CD8-positive, alpha-beta memory T cell (primary cell): ENCODE measurements at regions not wholly inside any gene's neighbourhood (a gene's known extent, or its start where the extent isn't known, plus 50 kb on each side); places are given as distances from the start of the nearest gene placed in this dataset.
"Not testable (repeated sequence)": the region's sequence is repeated elsewhere in the genome, so short reads cannot be mapped to it uniquely, and the experiment has no call there.

ENCODE experiments used
- CTCF ChIA-PET: fragments of 350-600 bp; sonication (Branson Sonifier 250); formaldehyde crosslinking; loops from one replicate; lab custom pipeline; 2021; ENCODE audit warnings: antibody characterized with exemption; lab: Charles Lee
- POLR2A ChIA-PET: fragments of 350-600 bp; sonication (Branson Sonifier 250); formaldehyde crosslinking; loops from one replicate; lab custom pipeline; 2021; ENCODE audit warnings: antibody characterized with exemption; lab: Charles Lee
- DNase-seq, 5 donors: peaks; one replicate each; pipeline versions ENCODE4 v3.0.0 to v3.0.0-alpha.2; 2020 to 2022; ENCODE audit warnings: mixed read lengths in 1 of 5
- H3K27ac ChIP-seq: one replicate; pipeline ENCODE4 v1.7.0; 2013; ENCODE audit warnings: low read depth, mild to moderate bottlenecking, low read length, moderate library complexity
- H3K27me3 ChIP-seq: 2 replicates; pipeline ENCODE4 v1.7.0; 2013; ENCODE audit warnings: low read length, mild to moderate bottlenecking; ENCODE audit not compliant: insufficient read depth, poor library complexity, severe bottlenecking
- H3K36me3 ChIP-seq: 2 replicates; pipeline ENCODE4 v1.7.0; 2013; ENCODE audit warnings: mild to moderate bottlenecking, low read length, moderate library complexity; ENCODE audit not compliant: insufficient read depth
- H3K4me1 ChIP-seq: 2 replicates; pipeline ENCODE4 v1.7.0; 2013; ENCODE audit warnings: mild to moderate bottlenecking, low read length, moderate library complexity; ENCODE audit not compliant: insufficient read depth
- H3K4me3 ChIP-seq: 2 replicates; pipeline ENCODE4 v1.7.0; 2013; ENCODE audit warnings: mild to moderate bottlenecking, low read length
- H3K9me3 ChIP-seq: 2 replicates; pipeline ENCODE4 v1.7.0; 2013; ENCODE audit warnings: mild to moderate bottlenecking, low read length
- H3K27ac Mint-ChIP-seq, 8 donors: one replicate each; pipeline ENCODE4 v1.8.0; 2020 to 2021; ENCODE audit warnings: mixed read lengths in 8 of 8, mild to moderate bottlenecking in 6 of 8, inconsistent platforms in 3 of 8, moderate library complexity in 3 of 8
- H3K27me3 Mint-ChIP-seq, 2 donors: one replicate each; pipeline ENCODE4 v1.8.0; 2020 to 2021; ENCODE audit warnings: mixed read lengths in 2 of 2, mild to moderate bottlenecking in 1 of 2, moderate library complexity in 1 of 2
- H3K36me3 Mint-ChIP-seq, 3 donors: one replicate each; pipeline ENCODE4 v1.8.0; 2020 to 2021; ENCODE audit warnings: mixed read lengths in 3 of 3, inconsistent platforms in 1 of 3, mild to moderate bottlenecking in 1 of 3
- H3K4me1 Mint-ChIP-seq, 3 donors: one replicate each; pipeline ENCODE4 v1.8.0; 2020 to 2021; ENCODE audit warnings: mixed read lengths in 3 of 3, inconsistent platforms in 1 of 3, mild to moderate bottlenecking in 1 of 3
- H3K4me3 Mint-ChIP-seq, 7 donors: one replicate each; pipeline ENCODE4 v1.8.0; 2020 to 2021; ENCODE audit warnings: mixed read lengths in 7 of 7, mild to moderate bottlenecking in 6 of 7, moderate library complexity in 4 of 7, inconsistent platforms in 2 of 7
- H3K9me3 Mint-ChIP-seq, 5 donors: one replicate each; pipeline ENCODE4 v1.8.0; 2020 to 2022; ENCODE audit warnings: mixed read lengths in 5 of 5, mild to moderate bottlenecking in 3 of 5, moderate library complexity in 2 of 5, inconsistent platforms in 1 of 5

- Histone ChIP-seq H3K4me1 (no peaks in the 10 kb centered on the region), H3K27ac (no peak overlapping the region), H3K36me3 (no peaks in the 10 kb centered on the region), H3K4me3 (no peak overlapping the region), H3K27me3 (no peaks in the 10 kb centered on the region), H3K9me3 (no peaks in the 10 kb centered on the region)
- no peaks in the 10 kb centered on the region for H3K36me3 Mint-ChIP-seq
- POLR2A ChIA-PET, result no interaction called here
- no peak for DNase-seq
- H3K4me3 Mint-ChIP-seq, result no peak overlapping the region
- no peaks in the 10 kb centered on the region for H3K4me1 Mint-ChIP-seq
- peaks cover 9 to 22% of the 10 kb centered on the region in 2 donors for H3K27me3 Mint-ChIP-seq
- CTCF ChIA-PET, result no interaction called here
- H3K27ac Mint-ChIP-seq, result no peak overlapping the region
- no peaks in the 10 kb centered on the region for H3K9me3 Mint-ChIP-seq
Observed at GRCh38 chr20:59485576-59486454, 118.5 kb upstream of the PHACTR3 start.

GRCh38 chr20:59488459-59488858 is 115.9 kb upstream of the PHACTR3 start:
- not testable (repeated sequence) for H3K27ac Mint-ChIP-seq

GRCh38 chr20:59490196-59491004 is 113.9 kb upstream of the PHACTR3 start:
- H3K27ac Mint-ChIP-seq, H3K36me3 Mint-ChIP-seq, H3K4me1 Mint-ChIP-seq, H3K4me3 ChIP-seq, H3K9me3 ChIP-seq, H3K9me3 Mint-ChIP-seq, POLR2A ChIA-PET, H3K4me1 ChIP-seq, H3K36me3 ChIP-seq, DNase-seq, CTCF ChIA-PET, H3K27me3 ChIP-seq, H3K27ac ChIP-seq, H3K4me3 Mint-ChIP-seq: not testable (repeated sequence)
- peaks cover 9 to 20% of the 10 kb centered on the region in 2 donors for H3K27me3 Mint-ChIP-seq

More at GRCh38 chr20:59488459-59488858, 115.9 kb upstream of the PHACTR3 start:
- H3K4me3 Mint-ChIP-seq, H3K4me1 Mint-ChIP-seq, H3K9me3 Mint-ChIP-seq, H3K36me3 ChIP-seq, DNase-seq, H3K27ac ChIP-seq, CTCF ChIA-PET, H3K4me3 ChIP-seq, POLR2A ChIA-PET, H3K36me3 Mint-ChIP-seq, H3K9me3 ChIP-seq, H3K4me1 ChIP-seq, H3K27me3 ChIP-seq: not testable (repeated sequence)
- peaks cover 5 to 14% of the 10 kb centered on the region in 2 donors for H3K27me3 Mint-ChIP-seq

- CTCF ChIA-PET, result no interaction called here
Observed at GRCh38 chr20:59491884-59492283, 112.5 kb upstream of the PHACTR3 start.

GRCh38 chr20:59493926-59494325 is 110.4 kb upstream of the PHACTR3 start:
- ChIA-PET CTCF (no interaction called here), POLR2A (no interaction called here)
- Mint-ChIP-seq H3K27me3 (peaks cover 14 to 45% of the 10 kb centered on the region in 2 donors), H3K36me3 (no peaks in the 10 kb centered on the region), H3K4me1 (no peaks in the 10 kb centered on the region), H3K27ac (no peak overlapping the region), H3K9me3 (no peaks in the 10 kb centered on the region), H3K4me3 (no peak overlapping the region)
- DNase-seq, result no peak
- Histone ChIP-seq H3K27me3 (peaks cover 10% of the 10 kb centered on the region), H3K36me3 (no peaks in the 10 kb centered on the region), H3K9me3 (no peaks in the 10 kb centered on the region), H3K27ac (no peak overlapping the region), H3K4me1 (no peaks in the 10 kb centered on the region), H3K4me3 (no peak overlapping the region)

More at GRCh38 chr20:59491884-59492283, 112.5 kb upstream of the PHACTR3 start:
- Histone ChIP-seq H3K4me1 (no peaks in the 10 kb centered on the region), H3K27ac (no peak overlapping the region), H3K4me3 (no peak overlapping the region), H3K27me3 (peaks cover 10% of the 10 kb centered on the region), H3K9me3 (no peaks in the 10 kb centered on the region), H3K36me3 (no peaks in the 10 kb centered on the region)
- Mint-ChIP-seq H3K4me1 (no peaks in the 10 kb centered on the region), H3K9me3 (no peaks in the 10 kb centered on the region), H3K36me3 (no peaks in the 10 kb centered on the region), H3K4me3 (no peak overlapping the region), H3K27me3 (peaks cover 14 to 30% of the 10 kb centered on the region in 2 donors), H3K27ac (no peak overlapping the region)
- DNase-seq, result no peak
- POLR2A ChIA-PET, result no interaction called here

GRCh38 chr20:59495166-59495565 is 109.2 kb upstream of the PHACTR3 start:
- H3K9me3 ChIP-seq, result no peaks in the 10 kb centered on the region
- H3K4me1 ChIP-seq, result no peaks in the 10 kb centered on the region
- Mint-ChIP-seq H3K36me3 (no peaks in the 10 kb centered on the region), H3K4me3 (no peak overlapping the region), H3K4me1 (no peaks in the 10 kb centered on the region), H3K27ac (no peak overlapping the region), H3K9me3 (peaks cover 0 to 9% (median 2%) of the 10 kb centered on the region in 5 donors), H3K27me3 (peaks cover 14 to 48% of the 10 kb centered on the region in 2 donors)
- no peak overlapping the region for H3K27ac ChIP-seq
- ChIA-PET POLR2A (no interaction called here), CTCF (interaction anchor here (1.1 to 2.5 kb wide), 4 partner anchors 8 to 273 kb away, joined by 3 to 16 read pairs (median 4); no protein-coding TSS in a partner anchor)
- no peak for DNase-seq
- no peaks in the 10 kb centered on the region for H3K36me3 ChIP-seq
- no peak overlapping the region for H3K4me3 ChIP-seq
- peaks cover 10% of the 10 kb centered on the region for H3K27me3 ChIP-seq

- H3K4me1 Mint-ChIP-seq, result no peaks in the 10 kb centered on the region
- H3K4me3 ChIP-seq, result no peak overlapping the region
- H3K9me3 Mint-ChIP-seq, result peaks cover 0 to 12% (median 2%) of the 10 kb centered on the region in 5 donors
- H3K36me3 Mint-ChIP-seq, result no peaks in the 10 kb centered on the region
- H3K4me3 Mint-ChIP-seq, result no peak overlapping the region
- POLR2A ChIA-PET, result no interaction called here
- no peaks in the 10 kb centered on the region for H3K9me3 ChIP-seq
- H3K27ac ChIP-seq, result no peak overlapping the region
- H3K27me3 ChIP-seq, result peaks cover 10% of the 10 kb centered on the region
- no peaks in the 10 kb centered on the region for H3K36me3 ChIP-seq
- DNase-seq, result peak; percentile 41 to 71 (median 46)
- H3K27ac Mint-ChIP-seq, result no peak overlapping the region
- CTCF ChIA-PET, result interaction anchor here (0.6 to 2.5 kb wide), 12 partner anchors 9 to 630 kb away, joined by 3 to 16 read pairs (median 3); no protein-coding TSS in a partner anchor
- no peaks in the 10 kb centered on the region for H3K4me1 ChIP-seq
- H3K27me3 Mint-ChIP-seq, result peaks cover 14 to 53% of the 10 kb centered on the region in 2 donors
Observed at GRCh38 chr20:59495894-59496510, 108.3 kb upstream of the PHACTR3 start.
